GM12878 (cell line): ENCODE measurements at regions not wholly inside any gene's neighbourhood (a gene's known extent, or its start where the extent isn't known, plus 50 kb on each side); places are given as distances from the start of the nearest gene placed in this dataset.

Source experiments
- ATF3 ChIP-seq: IDR thresholded peaks from 2 replicates; pipeline ENCODE4 v1.6.1; 2011; ENCODE audit warnings: low read depth, mild to moderate bottlenecking, low read length, moderate library complexity, borderline replicate concordance; ENCODE audit errors: extremely low read depth
- BHLHE40 ChIP-seq, 2 experiments: fragments of 450-650 bp in 1 of 2; IDR thresholded peaks; 2 replicates each; pipeline ENCODE4 v1.6.1; 2011 to 2017; ENCODE audit warnings: low read depth in 2 of 2, borderline replicate concordance in 1 of 2, improper control_type of control experiment in 1 of 2, low read length in 1 of 2, mild to moderate bottlenecking in 1 of 2
- CTCF ChIP-seq, 3 experiments: IDR thresholded peaks in 2 of 3; conservative IDR thresholded peaks in 1 of 3; 2 replicates each; pipeline ENCODE4 v1.5.1; 2011; ENCODE audit warnings: low read depth in 3 of 3, low read length in 3 of 3, mild to moderate bottlenecking in 3 of 3, control low read depth in 2 of 3, moderate library complexity in 2 of 3, inconsistent platforms in 1 of 3, mixed read lengths in 1 of 3; ENCODE audit not compliant: control insufficient read depth in 2 of 3, insufficient read depth in 1 of 3; ENCODE audit errors: extremely low read depth in 1 of 3
- EP300 ChIP-seq, 2 experiments: fragments of 150-350 bp in 1 of 2; IDR thresholded peaks; 2 replicates each; pipeline ENCODE4 v1.6.1; 2011 to 2012; ENCODE audit warnings: low read depth in 2 of 2, low read length in 2 of 2, borderline replicate concordance in 1 of 2, improper control_type of control experiment in 1 of 2, inconsistent platforms in 1 of 2; ENCODE audit not compliant: control insufficient read depth in 1 of 2
- MTA2 ChIP-seq: fragments of 450-650 bp; IDR thresholded peaks from 2 replicates; pipeline ENCODE4 v1.6.1; 2016; ENCODE audit warnings: low read depth, mild to moderate bottlenecking, moderate library complexity
- MTA3 ChIP-seq: IDR thresholded peaks from 2 replicates; pipeline ENCODE4 v1.6.1; 2012; ENCODE audit warnings: low read length, inconsistent platforms, borderline replicate concordance
- PAX5 ChIP-seq: IDR thresholded peaks from 2 replicates; pipeline ENCODE4 v1.6.1; 2011; ENCODE audit warnings: low read depth, low read length, borderline replicate concordance
- TAF1 ChIP-seq: IDR thresholded peaks from 2 replicates; pipeline ENCODE4 v1.6.1; 2011; ENCODE audit warnings: mild to moderate bottlenecking, low read depth, low read length, borderline replicate concordance
- ZNF274 ChIP-seq: IDR thresholded peaks from one replicate; pipeline ENCODE4 v1.8.0; 2011; ENCODE audit not compliant: insufficient read length, insufficient read depth

- TF ChIP-seq CTCF (IDR thresholded peaks at IDR 0.05 in 2 of 3, conservative IDR thresholded peaks at IDR 0.05 in 1 of 3; ENCODE audit: control insufficient read depth in 2 of 3, extremely low read depth in 1 of 3, insufficient read depth in 1 of 3, low read depth in 3 of 3, low read length in 3 of 3) (no peak), BHLHE40 (IDR thresholded peaks at IDR 0.05; ENCODE audit: borderline replicate concordance in 1 of 2, low read depth in 2 of 2, low read length in 1 of 2) (no peak), TAF1 (no peak), MTA2 (no peak), ZNF274 (no peak), EP300 (IDR thresholded peaks at IDR 0.05; ENCODE audit: borderline replicate concordance in 1 of 2, control insufficient read depth in 1 of 2, low read depth in 2 of 2, low read length in 2 of 2) (no peak), MTA3 (no peak), PAX5 (no peak), ATF3 (no peak)
Observed at GRCh38 chr9:73046769-73047168, 93.9 kb upstream of the ALDH1A1 start.
